NCI-H446 treated with DMSO at 0.1 percent for 48 hours (cell line): ENCODE measurements at regions not wholly inside any gene's neighbourhood (a gene's known extent, or its start where the extent isn't known, plus 50 kb on each side); places are given as distances from the start of the nearest gene placed in this dataset.

ENCODE experiments used
- DNase-seq: peaks from one replicate; lab custom pipeline; 2025; lab: John Stamatoyannopoulos, UW

- no peak for DNase-seq
These were observed 751.2 kb downstream of the JRKL start for GRCh38 chr11:97140885-97141494.

- no peak for DNase-seq
These were observed 753.6 kb downstream of the JRKL start for GRCh38 chr11:97143463-97143862.

- no peak for DNase-seq
These were observed 759.9 kb downstream of the JRKL start for GRCh38 chr11:97149741-97150140.

GRCh38 chr11:97157221-97157740 lies 767.5 kb downstream of the JRKL start:
- DNase-seq, result no peak

- DNase-seq, result no peak
These were observed 768.4 kb downstream of the JRKL start for GRCh38 chr11:97158243-97158642.

GRCh38 chr11:97163631-97164191 lies 773.9 kb downstream of the JRKL start:
- DNase-seq, result no peak

GRCh38 chr11:97201743-97202612 lies 812.2 kb downstream of the JRKL start:
- no peak for DNase-seq

- no peak for DNase-seq
These were observed 812.9 kb downstream of the JRKL start for GRCh38 chr11:97202613-97203292.

- no peak for DNase-seq
These were observed 828.2 kb downstream of the JRKL start for GRCh38 chr11:97218011-97218410.

GRCh38 chr11:97223647-97224046 lies 833.8 kb downstream of the JRKL start:
- no peak for DNase-seq

- no peak for DNase-seq
These were observed 834.6 kb downstream of the JRKL start for GRCh38 chr11:97224396-97224795.

GRCh38 chr11:97225794-97226193 lies 836.0 kb downstream of the JRKL start:
- DNase-seq, result no peak

- DNase-seq, result peak; percentile 43
These were observed 840.1 kb downstream of the JRKL start for GRCh38 chr11:97229936-97230335.

- DNase-seq, result no peak
These were observed 841.4 kb downstream of the JRKL start for GRCh38 chr11:97231231-97231630.

GRCh38 chr11:97234016-97234415 lies 844.2 kb downstream of the JRKL start:
- DNase-seq, result no peak

GRCh38 chr11:97237151-97237550 lies 847.3 kb downstream of the JRKL start:
- DNase-seq, result no peak

GRCh38 chr11:97247601-97248000 lies 857.8 kb downstream of the JRKL start:
- no peak for DNase-seq

- no peak for DNase-seq
These were observed 865.0 kb downstream of the JRKL start for GRCh38 chr11:97254790-97255189.

GRCh38 chr11:97259434-97259833 lies 869.6 kb downstream of the JRKL start:
- no peak for DNase-seq

- DNase-seq, result no peak
These were observed 870.1 kb downstream of the JRKL start for GRCh38 chr11:97259884-97260283.

- no peak for DNase-seq
These were observed 873.5 kb downstream of the JRKL start for GRCh38 chr11:97263183-97263858.

GRCh38 chr11:97269527-97269926 lies 879.7 kb downstream of the JRKL start:
- DNase-seq, result no peak
